Upper lobe of right lung (tissue), 1 donor: ENCODE measurements at regions not wholly inside any gene's neighbourhood (a gene's known extent, or its start where the extent isn't known, plus 50 kb on each side); places are given as distances from the start of the nearest gene placed in this dataset.
"Not testable (repeated sequence)": the region's sequence is repeated elsewhere in the genome, so short reads cannot be mapped to it uniquely, and the experiment has no call there.

Experiments
- ATAC-seq: fragments of 200-7000 bp; cut with Tn5 transposase; one replicate; pipeline ENCODE4 v1.9.1; 2020; ENCODE audit warnings: mild to moderate bottlenecking, moderate library complexity
- DNase-seq: peaks from one replicate; pipeline ENCODE4 v3.0.0-alpha.2; 2020
- H3K27ac ChIP-seq: fragments of 200-600 bp; one replicate; pipeline ENCODE4 v1.8.0; 2022
- H3K27me3 ChIP-seq: fragments of 200-600 bp; one replicate; pipeline ENCODE4 v1.8.0; 2022; ENCODE audit warnings: mild to moderate bottlenecking
- H3K36me3 ChIP-seq: fragments of 200-600 bp; one replicate; pipeline ENCODE4 v1.8.0; 2022
- H3K4me1 ChIP-seq: fragments of 200-600 bp; one replicate; pipeline ENCODE4 v1.8.0; 2022
- H3K4me3 ChIP-seq: fragments of 200-600 bp; one replicate; pipeline ENCODE4 v1.8.0; 2022; ENCODE audit warnings: mild to moderate bottlenecking
- H3K9me3 ChIP-seq: fragments of 200-600 bp; one replicate; pipeline ENCODE4 v1.8.0; 2022
- CTCF ChIP-seq: fragments of 200-600 bp; IDR thresholded peaks from one replicate; pipeline ENCODE4 v1.8.0; 2022; ENCODE audit warnings: antibody characterized with exemption
- intact Hi-C: fragments of 100-400 bp; cut with DNase I; formaldehyde crosslinking; loops from one replicate; pipeline ENCODE4 v1.11.0; 2022
- donor health status: DM: no; HTN: yes; CAD: no; lungs with severe emphysema.

- Histone ChIP-seq H3K36me3 (no peaks in the 10 kb centered on the region), H3K4me1 (no peaks in the 10 kb centered on the region), H3K27me3 (no peaks in the 10 kb centered on the region), H3K27ac (no peak overlapping the region), H3K4me3 (no peak overlapping the region), H3K9me3 (no peaks in the 10 kb centered on the region)
- DNase-seq (no peak), ATAC-seq (no peak)
- intact Hi-C loops: no loop called here
- TF ChIP-seq CTCF: no peak
These were observed 80.8 kb upstream of the C12orf71 start for GRCh38 chr12:27163048-27163715.

GRCh38 chr12:27163894-27164293 lies 80.2 kb upstream of the STK38L start:
- TF ChIP-seq CTCF: no peak
- Histone ChIP-seq H3K27ac (no peak overlapping the region), H3K4me3 (no peak overlapping the region), H3K36me3 (no peaks in the 10 kb centered on the region), H3K27me3 (no peaks in the 10 kb centered on the region), H3K4me1 (no peaks in the 10 kb centered on the region), H3K9me3 (no peaks in the 10 kb centered on the region)
- DNase-seq: no peak
- intact Hi-C loops: no loop called here
- no peak for ATAC-seq

GRCh38 chr12:27164330-27165040 lies 79.6 kb upstream of the STK38L start:
- no peak for DNase-seq
- no peaks in the 10 kb centered on the region for H3K9me3 ChIP-seq
- TF ChIP-seq CTCF: no peak
- H3K27ac ChIP-seq: no peak overlapping the region
- H3K4me3 ChIP-seq: no peak overlapping the region
- H3K36me3 ChIP-seq: no peaks in the 10 kb centered on the region
- no peak for ATAC-seq
- intact Hi-C loops: no loop called here
- H3K27me3 ChIP-seq: no peaks in the 10 kb centered on the region
- H3K4me1 ChIP-seq: no peaks in the 10 kb centered on the region

- H3K4me1 ChIP-seq, H3K9me3 ChIP-seq, ATAC-seq, H3K27me3 ChIP-seq, H3K27ac ChIP-seq, H3K36me3 ChIP-seq, H3K4me3 ChIP-seq, intact Hi-C loops, DNase-seq: not testable (repeated sequence)
These were observed 78.1 kb upstream of the STK38L start for GRCh38 chr12:27165958-27166357.

GRCh38 chr12:27171494-27171893 lies 72.6 kb upstream of the STK38L start:
- H3K4me1 ChIP-seq, DNase-seq, ATAC-seq, H3K27ac ChIP-seq, H3K4me3 ChIP-seq, H3K9me3 ChIP-seq, H3K36me3 ChIP-seq, intact Hi-C loops, H3K27me3 ChIP-seq: not testable (repeated sequence)

GRCh38 chr12:27176765-27177164 lies 67.3 kb upstream of the STK38L start:
- Histone ChIP-seq H3K36me3 (no peaks in the 10 kb centered on the region), H3K9me3 (no peaks in the 10 kb centered on the region), H3K27ac (no peak overlapping the region), H3K27me3 (no peaks in the 10 kb centered on the region), H3K4me3 (no peak overlapping the region), H3K4me1 (no peaks in the 10 kb centered on the region)
- ATAC-seq (peak; percentile 57), DNase-seq (no peak)
- no peak for TF ChIP-seq CTCF
- intact Hi-C loops: no loop called here
